GM21737 (cell line): ENCODE measurements at regions not wholly inside any gene's neighbourhood (a gene's known extent, or its start where the extent isn't known, plus 50 kb on each side); places are given as distances from the start of the nearest gene placed in this dataset.
"Not testable (repeated sequence)": the region's sequence is repeated elsewhere in the genome, so short reads cannot be mapped to it uniquely, and the experiment has no call there.

ENCODE experiments used
- ATAC-seq: cut with Tn5 transposase; IDR thresholded peaks from one replicate; pipeline ENCODE4 v1.9.1; 2021; ENCODE audit warnings: mild to moderate bottlenecking, moderate library complexity; ENCODE audit not compliant: unreplicated experiment

DNA sequence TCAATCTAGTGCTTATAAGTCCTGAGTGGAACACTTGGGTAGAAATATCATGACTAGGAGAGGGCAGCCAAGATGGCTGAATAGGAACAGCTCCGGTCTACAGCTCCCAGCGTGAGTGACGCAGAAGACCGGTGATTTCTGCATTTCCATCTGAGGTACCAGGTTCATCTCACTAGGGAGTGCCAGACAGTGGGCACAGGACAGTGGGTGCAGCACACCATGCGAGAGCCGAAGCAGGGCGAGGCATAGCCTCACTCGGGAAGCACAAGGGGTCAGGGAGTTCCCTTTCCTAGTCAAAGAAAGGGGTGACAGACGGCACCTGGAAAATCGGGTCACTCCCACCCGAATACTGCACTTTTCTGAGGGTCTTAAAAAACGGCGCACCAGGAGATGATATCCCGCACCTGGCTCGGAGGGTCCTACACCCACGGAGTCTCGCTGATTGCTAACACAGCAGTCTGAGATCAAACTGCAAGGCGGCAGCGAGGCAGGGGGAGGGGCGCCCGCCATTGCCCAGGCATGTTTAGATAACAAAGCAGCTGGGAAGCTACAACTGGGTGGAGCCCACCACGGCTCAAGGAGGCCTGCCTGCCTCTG is 302.8 kb downstream of the TFAP2B start:
- not testable (repeated sequence) for ATAC-seq

DNA sequence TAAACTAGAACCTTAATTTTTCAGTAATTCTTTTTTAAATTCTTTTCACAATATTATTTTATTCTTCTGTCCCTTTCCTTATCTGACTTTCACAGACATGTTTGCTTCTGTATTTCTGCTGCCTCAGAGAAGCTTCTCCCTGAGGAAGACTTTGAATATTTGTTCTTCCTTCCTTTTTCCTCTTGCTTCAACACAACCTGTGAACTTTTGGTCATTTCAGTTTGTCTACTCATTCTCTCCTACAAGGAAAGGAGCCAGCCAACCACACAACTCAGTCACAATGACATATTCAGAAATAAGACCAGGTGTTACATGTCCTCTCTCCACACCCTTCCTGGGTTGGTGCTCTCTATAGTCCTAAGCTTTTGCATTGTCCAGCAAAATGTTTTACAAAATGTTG is 310.4 kb downstream of the TFAP2B start:
- no peak for ATAC-seq

DNA sequence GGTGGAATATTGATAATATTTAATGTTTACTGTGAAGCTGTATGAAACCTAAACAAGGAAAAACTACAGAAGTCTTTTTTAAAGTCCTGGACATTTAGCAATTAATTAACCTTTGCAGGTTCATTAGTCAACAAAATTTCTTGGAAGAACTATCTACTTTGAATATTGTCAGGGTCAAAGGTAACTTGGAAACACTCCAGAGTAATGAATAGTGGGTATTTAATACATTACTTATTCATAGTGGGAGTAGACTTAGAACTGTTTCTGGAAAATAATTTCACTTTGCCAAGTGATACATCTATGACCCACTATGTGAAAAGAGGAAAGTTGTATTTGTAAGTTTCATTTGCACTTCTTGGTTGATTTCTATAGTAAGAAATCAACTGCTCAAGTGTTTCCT is 319.1 kb downstream of the TFAP2B start:
- no peak for ATAC-seq

DNA sequence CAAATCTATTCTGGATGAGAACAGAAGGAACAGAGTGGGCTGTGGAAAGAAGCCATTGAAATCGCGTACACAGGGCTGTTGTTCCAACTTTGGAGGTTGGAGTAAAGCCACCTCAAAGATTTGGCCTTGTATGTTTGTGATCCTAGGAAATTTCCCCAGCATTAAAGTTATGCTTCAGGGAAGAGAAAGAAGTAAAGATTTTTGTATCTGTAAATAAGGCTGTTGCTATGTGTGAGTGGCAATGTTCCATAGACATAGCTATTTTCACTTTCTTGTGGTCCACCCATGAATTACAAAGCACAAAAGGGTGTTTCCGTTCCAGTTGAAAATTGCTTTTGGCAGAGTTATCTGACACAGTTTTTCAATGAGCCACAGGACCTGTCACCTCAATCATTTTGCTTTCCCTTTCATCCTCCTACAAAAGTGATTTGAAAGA is 321.3 kb downstream of the TFAP2B start:
- ATAC-seq: no peak

DNA sequence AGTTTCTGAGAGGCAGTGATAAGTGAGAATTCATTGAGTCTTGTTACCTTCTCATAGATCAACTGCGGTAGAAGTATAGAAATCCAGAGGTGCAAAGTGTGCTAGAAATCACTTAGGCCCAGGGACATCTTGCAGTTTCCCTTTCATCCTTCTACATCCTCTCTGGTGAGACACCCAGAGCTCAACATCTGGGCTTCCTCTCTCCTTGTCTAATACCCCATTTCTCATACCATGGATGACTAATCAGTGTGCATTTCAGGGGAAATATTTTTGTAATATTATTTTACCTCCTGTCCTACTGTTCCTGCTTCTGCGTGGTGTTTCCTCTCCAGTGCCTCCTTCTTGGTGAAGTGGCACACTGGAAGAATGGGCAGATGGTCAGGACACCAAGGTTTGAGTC is 322.4 kb downstream of the TFAP2B start:
- no peak for ATAC-seq

DNA sequence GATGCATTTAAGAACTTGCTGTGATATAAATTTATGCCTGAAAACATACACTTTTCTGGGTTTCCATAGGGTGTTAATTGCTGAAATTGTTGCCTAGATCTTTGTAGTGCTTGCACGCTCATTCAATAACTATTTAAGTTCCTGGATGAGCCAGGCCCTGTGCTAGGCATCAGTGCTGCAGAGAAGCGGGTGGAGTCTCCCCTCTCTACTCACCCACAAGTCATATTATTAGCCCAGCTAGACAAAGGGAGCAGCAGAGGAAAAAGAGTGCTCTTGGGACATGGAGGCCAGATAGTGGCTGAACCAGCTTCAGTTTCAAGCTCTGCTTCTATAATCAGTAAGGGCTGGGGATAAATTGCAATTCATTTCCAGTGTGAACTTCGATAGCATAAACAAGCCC is 329.1 kb downstream of the TFAP2B start:
- no peak for ATAC-seq

DNA sequence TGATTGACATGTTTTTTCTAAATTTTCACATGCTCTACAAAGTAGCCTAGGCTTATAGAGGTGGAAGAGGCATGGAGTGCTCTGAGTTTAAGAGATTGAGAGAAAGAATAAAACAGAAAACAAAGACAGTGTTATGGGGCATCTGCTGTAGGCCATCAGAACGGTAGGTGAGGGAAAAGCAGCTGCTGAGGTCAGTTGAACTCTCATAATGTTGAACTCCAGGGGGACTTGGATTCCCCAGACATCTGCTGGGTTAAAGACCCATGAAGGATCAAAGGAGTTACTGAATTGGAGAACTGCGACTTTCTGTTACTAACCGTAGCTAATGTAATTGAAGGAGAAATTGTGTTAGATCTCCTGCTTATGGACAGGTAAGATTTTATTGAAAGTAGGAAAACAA is 333.9 kb downstream of the TFAP2B start:
- no peak for ATAC-seq

DNA sequence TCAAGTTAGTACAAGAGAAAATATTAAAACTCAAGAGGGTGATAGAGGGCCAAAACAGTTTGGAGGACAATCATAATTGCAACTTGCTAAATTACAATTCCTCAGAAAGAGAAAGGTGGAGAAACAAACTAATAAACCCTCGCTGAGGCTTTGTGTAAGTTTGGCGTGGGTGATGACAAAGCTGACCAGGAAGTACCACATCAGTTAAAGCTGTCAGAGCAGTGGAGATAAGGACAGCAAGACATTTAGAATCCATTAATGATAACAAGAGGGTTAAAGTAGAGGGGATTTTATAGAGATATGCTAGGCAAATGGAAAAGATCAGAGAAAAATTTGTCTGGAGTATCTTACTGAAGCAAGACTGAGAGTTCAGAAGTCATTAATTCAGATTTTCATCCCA is 334.4 kb downstream of the TFAP2B start:
- ATAC-seq: no peak

DNA sequence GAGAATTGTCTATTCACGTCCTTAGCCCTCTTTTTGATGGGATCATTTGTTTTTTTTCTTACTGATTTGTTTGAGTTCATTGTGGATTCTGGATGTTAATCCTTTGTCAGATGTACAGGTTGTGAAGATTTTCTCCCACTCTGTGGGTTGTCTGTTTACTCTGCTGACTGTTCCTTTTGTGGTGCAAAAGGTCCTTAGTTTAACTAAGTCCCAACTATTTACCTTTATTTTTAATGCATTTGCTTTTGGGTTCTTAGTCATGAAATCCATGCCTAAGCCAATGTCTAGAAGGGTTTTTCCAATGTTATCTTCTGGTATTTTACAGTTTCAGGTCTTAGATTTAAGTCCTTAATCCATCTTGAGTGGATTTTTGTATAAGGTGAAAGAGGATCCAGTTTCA is 336.3 kb downstream of the TFAP2B start:
- ATAC-seq: not testable (repeated sequence)

DNA sequence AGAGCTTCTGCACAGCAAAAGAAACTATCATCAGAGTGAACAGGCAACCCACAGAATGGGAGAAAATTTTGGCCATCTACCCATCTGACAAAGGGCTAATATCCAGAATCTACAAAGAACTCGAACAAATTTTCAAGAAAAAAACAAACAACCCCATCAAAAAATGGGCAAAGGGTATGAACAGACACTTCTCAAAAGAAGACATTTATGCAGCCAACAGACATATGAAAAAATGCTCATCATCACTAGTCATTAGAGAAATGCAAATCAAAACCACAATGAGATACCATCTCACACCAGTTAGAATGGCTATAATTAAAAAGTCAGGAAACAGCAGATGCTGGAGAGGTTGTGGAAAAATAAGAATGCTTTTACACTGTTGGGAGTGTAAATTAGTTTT is 340.6 kb downstream of the TFAP2B start:
- ATAC-seq: not testable (repeated sequence)

DNA sequence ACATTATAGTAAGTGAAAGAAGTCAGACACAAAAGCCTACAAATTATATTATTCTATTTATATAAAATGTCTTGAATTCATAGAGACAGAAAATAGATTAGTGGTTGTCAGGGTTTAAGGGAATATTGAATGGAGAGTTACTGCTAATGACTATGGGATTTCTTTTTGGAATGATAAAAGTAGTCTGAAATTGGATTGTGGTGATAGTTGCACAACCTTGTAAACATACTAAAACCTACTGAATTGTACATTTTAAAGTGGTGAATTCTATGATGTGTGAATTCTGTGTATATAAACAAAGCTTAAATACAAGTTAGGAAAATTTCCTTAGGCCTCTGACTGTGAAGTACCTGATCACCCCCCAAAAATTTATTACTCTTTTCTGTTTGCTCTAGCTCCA is 343.1 kb downstream of the TFAP2B start:
- ATAC-seq: no peak

DNA sequence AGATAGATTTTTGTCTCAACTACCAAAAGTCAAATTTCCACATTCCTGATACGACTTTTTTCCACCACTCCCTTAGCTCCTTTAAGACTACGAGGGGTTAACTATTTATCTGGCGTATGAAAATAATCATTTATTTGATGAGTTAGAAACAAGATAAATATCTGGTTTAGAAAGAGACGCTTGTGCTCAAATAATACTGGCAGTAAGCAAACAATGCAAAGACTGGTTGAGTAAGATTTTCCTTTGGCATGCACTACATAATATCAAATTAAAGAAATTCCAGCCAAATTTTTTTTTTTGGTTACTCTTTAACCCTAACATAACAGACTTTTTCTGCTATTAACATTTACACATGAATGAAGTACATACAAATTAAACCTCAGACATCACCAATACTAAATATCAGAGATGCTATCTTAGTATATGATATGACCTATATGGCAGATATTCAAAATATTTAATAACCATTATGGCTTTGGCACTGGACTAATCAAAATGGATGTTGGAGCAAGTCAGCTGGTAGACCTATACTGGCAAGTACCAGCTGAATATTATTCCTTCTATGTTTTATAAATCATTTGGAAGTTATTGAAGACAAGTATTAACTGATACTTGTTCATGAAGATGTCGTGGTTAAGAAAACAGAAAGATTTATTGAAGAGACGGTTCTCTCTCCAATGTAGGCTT is 345.3 kb downstream of the TFAP2B start:
- no peak for ATAC-seq

DNA sequence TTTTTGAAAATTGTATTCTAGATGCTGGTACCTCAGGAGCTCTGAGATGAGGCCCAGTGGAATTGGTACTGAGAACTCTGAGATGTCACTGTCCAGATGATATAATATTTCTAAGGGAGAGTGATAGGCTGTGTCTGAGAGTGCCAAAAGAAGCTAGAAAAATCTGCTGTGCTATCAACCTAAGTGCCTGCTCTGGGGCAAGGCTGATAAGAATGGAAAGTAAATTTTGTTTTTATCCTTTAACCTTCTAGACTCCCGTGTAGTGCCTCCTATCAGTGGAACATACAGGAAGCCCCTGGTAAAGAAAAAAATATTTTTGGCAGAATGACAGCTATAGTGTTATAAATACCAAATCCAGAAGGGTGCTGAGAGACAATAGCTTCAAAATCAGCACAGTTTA is 348.2 kb downstream of the TFAP2B start:
- no peak for ATAC-seq

DNA sequence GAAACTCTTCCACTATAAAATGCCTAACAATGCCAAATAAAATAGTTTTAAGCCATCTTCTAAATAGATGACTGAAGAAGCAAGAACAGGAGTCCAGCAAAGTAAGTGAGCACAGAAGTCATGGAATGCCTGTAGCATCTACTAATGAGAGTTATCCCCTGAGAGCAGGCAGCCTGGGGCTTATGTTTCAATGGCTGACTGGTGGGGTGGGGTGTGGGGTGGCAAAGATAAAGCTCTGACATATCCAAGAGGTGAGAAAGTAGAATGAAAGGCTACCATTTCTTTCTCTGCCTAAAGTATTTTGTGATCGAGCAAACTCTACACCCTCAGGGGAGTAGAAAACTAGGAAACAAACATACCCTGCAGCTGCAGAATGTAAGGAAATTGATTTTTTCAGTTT is 348.8 kb downstream of the TFAP2B start:
- ATAC-seq: no peak

DNA sequence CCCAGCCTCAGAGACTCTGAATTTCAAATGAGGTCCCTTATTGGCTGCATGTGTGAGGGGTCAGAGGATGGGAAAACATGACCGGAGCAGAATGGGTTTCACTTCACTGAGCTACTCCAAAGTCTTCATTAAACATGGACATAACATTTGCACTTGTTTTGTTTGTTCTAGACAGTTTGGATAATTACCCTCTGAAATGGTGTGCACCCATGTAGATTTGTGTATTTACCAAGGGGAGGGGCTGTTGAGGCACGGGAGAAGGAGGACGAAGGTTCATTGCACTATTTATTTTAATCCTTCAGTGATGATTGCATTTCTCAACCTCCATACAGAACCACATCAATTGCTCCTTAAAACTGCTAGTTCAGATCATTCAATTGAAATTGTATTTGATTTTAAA is 364.2 kb downstream of the TFAP2B start:
- no peak for ATAC-seq

DNA sequence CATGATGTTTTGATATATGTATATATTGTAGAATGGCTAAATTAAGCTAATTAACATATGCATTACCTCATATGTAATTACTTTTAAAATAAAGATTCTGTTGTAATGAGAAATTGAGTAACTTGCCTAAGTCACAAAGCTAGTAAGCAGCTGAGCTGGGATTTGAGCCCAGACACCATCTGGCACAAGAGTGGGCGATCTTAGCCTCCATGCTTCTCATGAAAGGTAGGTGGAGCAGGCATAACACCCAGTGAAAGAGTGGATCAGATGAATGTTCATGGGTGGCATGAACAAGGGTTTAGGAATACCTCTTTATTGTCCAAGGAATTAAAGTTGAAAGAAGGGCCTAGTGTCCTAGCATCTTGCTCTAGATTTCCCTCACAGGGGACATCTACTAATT is 365.4 kb downstream of the TFAP2B start:
- ATAC-seq: no peak

DNA sequence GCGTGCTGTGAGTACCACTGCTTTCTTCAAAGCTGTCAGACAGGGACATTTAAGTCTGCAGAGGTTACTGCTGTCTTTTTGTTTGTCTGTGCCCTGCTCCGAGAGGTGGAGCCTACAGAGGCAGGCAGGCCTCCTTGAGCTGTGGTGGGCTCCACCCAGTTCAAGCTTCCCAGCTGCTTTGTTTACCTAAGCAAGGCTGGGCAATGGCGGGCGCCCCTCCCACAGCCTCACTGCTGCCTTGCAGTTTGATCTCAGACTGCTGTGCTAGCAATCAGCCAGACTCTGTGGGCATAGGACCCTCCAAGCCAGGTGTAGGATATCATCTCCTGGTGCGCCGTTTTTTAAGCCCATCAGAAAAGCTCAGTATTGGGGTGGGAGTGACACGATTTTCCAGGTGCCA is 374.5 kb downstream of the TFAP2B start:
- ATAC-seq: not testable (repeated sequence)

DNA sequence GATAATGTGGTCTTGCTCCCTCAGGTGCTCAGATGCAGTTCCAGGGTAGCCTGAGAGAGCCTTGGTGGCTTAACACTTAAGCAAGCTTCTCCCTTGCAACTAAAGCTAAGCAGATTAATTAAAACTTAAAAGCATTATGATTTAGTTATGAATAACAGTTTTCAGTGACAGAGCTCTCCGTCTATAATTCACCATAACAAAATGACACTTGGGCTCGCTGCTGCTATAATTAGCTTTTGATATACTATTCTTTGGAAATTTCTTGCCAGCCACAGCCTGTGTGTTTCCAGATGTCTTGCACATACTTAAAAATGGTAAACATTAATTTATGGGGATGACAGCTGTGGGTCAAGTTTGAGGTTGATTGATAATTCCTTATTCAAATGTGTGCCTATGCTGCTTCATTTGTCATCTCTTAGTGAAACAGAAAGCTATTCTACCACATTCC is 380.5 kb downstream of the TFAP2B start:
- ATAC-seq: no peak

DNA sequence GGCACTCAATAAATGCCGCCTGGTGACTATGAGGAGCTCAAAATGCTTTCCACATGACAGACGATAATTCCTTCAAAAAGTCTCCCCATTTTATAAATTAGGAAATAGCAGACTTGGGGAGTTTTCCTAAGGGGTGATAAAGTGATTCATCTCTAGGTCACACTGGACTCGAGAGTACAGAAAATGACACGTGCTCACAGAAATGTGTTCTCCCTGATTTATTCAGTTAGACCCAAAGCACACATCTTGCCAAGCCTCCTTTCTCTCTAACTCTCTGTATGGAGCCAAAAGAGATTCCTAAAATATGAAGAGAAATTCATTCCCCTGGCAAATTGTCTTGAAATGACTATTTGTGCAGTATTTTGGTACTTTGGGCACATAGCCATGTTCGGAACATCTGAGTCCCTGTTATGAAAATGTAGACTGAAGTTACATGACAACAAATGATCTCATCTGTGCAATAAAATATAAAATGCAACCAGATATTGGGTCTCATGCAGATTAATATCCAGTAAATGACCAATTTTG is 381.1 kb downstream of the TFAP2B start:
- ATAC-seq: no peak

DNA sequence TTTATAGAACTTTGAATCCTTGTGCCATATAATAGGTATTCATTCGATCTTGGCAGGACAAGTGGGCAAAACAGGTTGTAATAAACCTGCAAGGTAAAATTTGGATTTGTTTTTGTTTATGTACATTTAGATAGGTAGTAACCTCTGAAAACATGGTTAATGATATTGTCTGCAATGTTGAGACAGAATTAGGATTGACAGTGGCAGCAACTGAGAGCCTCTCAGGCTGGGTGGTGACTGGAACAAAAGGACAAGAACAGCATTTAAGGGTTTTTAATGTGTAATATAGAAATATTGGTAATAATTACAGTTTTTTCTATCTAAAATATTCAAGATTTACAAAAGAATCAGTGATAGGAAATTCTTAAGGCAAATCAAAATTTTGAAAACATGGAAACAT is 382.0 kb downstream of the TFAP2B start:
- no peak for ATAC-seq

DNA sequence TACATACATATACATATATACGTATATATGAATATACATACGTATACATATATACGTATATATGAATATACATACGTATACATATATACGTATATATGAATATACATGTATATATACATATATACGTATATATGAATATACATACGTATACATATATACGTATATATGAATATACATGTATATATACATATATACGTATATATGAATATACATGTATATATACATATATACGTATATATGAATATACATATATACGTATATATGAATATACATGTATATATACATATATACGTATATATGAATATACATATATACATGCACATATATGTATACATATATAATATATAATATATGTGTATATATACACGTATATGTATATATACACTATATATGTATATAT is 384.0 kb downstream of the TFAP2B start:
- not testable (repeated sequence) for ATAC-seq

DNA sequence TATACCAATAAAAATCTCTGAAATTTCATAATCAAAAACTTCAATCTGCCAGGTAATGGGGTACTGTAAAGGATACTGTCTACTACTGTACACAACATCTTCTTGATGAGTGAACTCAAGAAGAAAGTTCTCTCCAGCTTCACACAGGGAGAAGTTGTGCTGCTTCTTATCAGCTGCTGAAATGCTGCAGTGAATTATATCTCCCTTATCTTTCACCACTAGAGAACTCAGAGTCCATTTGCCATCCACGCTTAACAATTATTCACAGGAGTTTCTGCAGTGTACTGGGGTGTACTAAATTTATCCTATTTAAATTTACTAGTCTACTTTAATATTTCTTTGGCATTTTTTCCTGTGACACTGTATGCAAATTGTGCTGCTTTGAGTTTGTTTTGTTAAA is 384.8 kb downstream of the TFAP2B start:
- no peak for ATAC-seq

DNA sequence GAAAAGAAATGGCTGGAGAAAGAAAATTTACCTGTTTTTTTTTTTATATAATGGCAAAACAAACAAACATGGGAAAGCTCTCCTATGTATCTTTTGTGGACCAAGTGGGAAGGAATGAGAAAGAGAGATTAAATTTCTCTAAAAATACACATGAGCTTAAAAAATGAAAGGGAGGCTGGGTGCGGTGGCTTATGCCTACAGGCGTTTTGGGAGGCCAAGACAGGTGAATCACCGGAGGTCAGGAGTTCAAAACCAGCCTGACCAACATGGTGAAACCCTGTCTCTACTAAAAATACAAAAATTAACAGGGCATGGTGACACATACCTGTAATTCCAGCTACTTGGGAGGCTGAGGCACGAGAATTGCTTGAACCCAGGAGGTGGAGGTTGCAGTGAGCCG is 388.0 kb downstream of the TFAP2B start:
- not testable (repeated sequence) for ATAC-seq
